Endothelial cell of umbilical vein (primary cell): ENCODE measurements at regions not wholly inside any gene's neighbourhood (a gene's known extent, or its start where the extent isn't known, plus 50 kb on each side); places are given as distances from the start of the nearest gene placed in this dataset.

Source experiments
- BruUV-seq: library from RNA; stranded (reverse); fragments of 400-500 nt; replicated peaks from 2 replicates; lab custom pipeline; 2021; lab: Mats Ljungman, UMichigan
- CTCF ChIA-PET: fragments of 300-600, 350-600 bp; sonication (Branson Sonifier 250); formaldehyde crosslinking; loops from one replicate; lab custom pipeline; 2021; ENCODE audit warnings: antibody characterized with exemption, inconsistent platforms; lab: Charles Lee
- POLR2A ChIA-PET: fragments of 300-600, 350-600 bp; sonication (Branson Sonifier 250); formaldehyde crosslinking; loops from one replicate; lab custom pipeline; 2021; ENCODE audit warnings: antibody characterized with exemption, inconsistent platforms; lab: Charles Lee
- DNase-seq: peaks from one replicate; pipeline ENCODE4 v3.0.0-alpha.2; 2011; ENCODE audit warnings: low read depth, low spot score
- FAIRE-seq: peaks from 2 replicates; lab custom pipeline; 2011; peaks lifted over from hg19 to GRCh38; lab: Jason Lieb, UNC
- H2AFZ ChIP-seq: 2 replicates; pipeline ENCODE4 v1.6.0; 2012; ENCODE audit warnings: low read depth, low read length, control low read depth, inconsistent platforms
- H3K27ac ChIP-seq: 2 replicates; pipeline ENCODE4 v1.5.1; 2011; ENCODE audit warnings: low read depth, mild to moderate bottlenecking, control low read depth, low read length, moderate library complexity; ENCODE audit not compliant: insufficient read depth
- H3K27me3 ChIP-seq, 2 experiments: 2 replicates each; pipeline versions ENCODE4 v1.6.0 to v1.6.1; 2011; ENCODE audit warnings: low read length in 2 of 2, mixed read lengths in 1 of 2; ENCODE audit not compliant: control insufficient read depth in 2 of 2, insufficient read depth in 2 of 2
- H3K36me3 ChIP-seq, 2 experiments: 2 replicates in 1 of 2; 3 replicates in 1 of 2; pipeline ENCODE4 v1.5.1; 2011; ENCODE audit warnings: low read length in 2 of 2, mild to moderate bottlenecking in 1 of 2, moderate library complexity in 1 of 2; ENCODE audit not compliant: control insufficient read depth in 2 of 2, insufficient read depth in 2 of 2; ENCODE audit errors: extremely low read depth in 1 of 2
- H3K4me1 ChIP-seq: 3 replicates; pipeline ENCODE4 v1.5.1; 2011; ENCODE audit warnings: mild to moderate bottlenecking, low read length; ENCODE audit not compliant: control insufficient read depth, insufficient read depth; ENCODE audit errors: extremely low read depth
- H3K4me2 ChIP-seq: 2 replicates; pipeline ENCODE4 v1.6.1; 2011; ENCODE audit warnings: low read length, control low read depth, mixed read lengths; ENCODE audit not compliant: insufficient read depth
- H3K4me3 ChIP-seq, 3 experiments: fragments of 200-600 bp in 1 of 3; sonication (generic), shearing (Covaris generic) in 1 of 3; replicated peaks in 1 of 3; 2 replicates each; pipeline ENCODE4 v1.5.1; 2011 to 2016; ENCODE audit warnings: control low read depth in 3 of 3, low read length in 3 of 3, mild to moderate bottlenecking in 2 of 3, inconsistent platforms in 1 of 3, low read depth in 1 of 3, moderate library complexity in 1 of 3; ENCODE audit not compliant: insufficient read depth in 1 of 3
- H3K79me2 ChIP-seq: 2 replicates; pipeline ENCODE4 v1.6.0; 2012; ENCODE audit warnings: low read length, inconsistent platforms; ENCODE audit not compliant: control insufficient read depth, insufficient read depth
- H3K9ac ChIP-seq: replicated peaks from 2 replicates; pipeline ENCODE3; 2011; ENCODE audit warnings: low read length, control low read depth; ENCODE audit not compliant: insufficient read depth; ENCODE audit errors: extremely low read depth
- H3K9me1 ChIP-seq: replicated peaks from 3 replicates; pipeline ENCODE4 v1.6.0; 2011; ENCODE audit warnings: mild to moderate bottlenecking, low read length; ENCODE audit not compliant: control insufficient read depth, insufficient read depth; ENCODE audit errors: extremely low read depth
- H3K9me3 ChIP-seq: replicated peaks from 2 replicates; pipeline ENCODE4 v1.5.1; 2012; ENCODE audit warnings: low read length, inconsistent platforms; ENCODE audit not compliant: control insufficient read depth, insufficient read depth
- H4K20me1 ChIP-seq: replicated peaks from 2 replicates; pipeline ENCODE3; 2011; ENCODE audit warnings: mild to moderate bottlenecking, low read length; ENCODE audit not compliant: control insufficient read depth, insufficient read depth; ENCODE audit errors: extremely low read depth
- CTCF ChIP-seq, 2 donors: IDR thresholded peaks; 1 replicate in 1 of 2; 2 replicates in 1 of 2; pipeline ENCODE4 v1.5.1; 2011; ENCODE audit warnings: low read length in 2 of 2, mild to moderate bottlenecking in 2 of 2, moderate library complexity in 2 of 2, control low read depth in 1 of 2, inconsistent platforms in 1 of 2, low read depth in 1 of 2; ENCODE audit not compliant: insufficient read depth in 1 of 2; ENCODE audit errors: extremely low read depth in 1 of 2
- EZH2 ChIP-seq: IDR thresholded peaks from 2 replicates; pipeline ENCODE4 v1.6.1; 2012; ENCODE audit warnings: borderline replicate concordance, low read depth, mild to moderate bottlenecking, moderate library complexity, low read length, inconsistent platforms; ENCODE audit not compliant: severe bottlenecking
- FOS ChIP-seq: IDR thresholded peaks from 2 replicates; pipeline ENCODE4 v1.6.1; 2011; ENCODE audit warnings: mild to moderate bottlenecking, low read length, moderate library complexity, borderline replicate concordance; ENCODE audit not compliant: insufficient read depth
- GATA2 ChIP-seq: IDR thresholded peaks from 2 replicates; pipeline ENCODE4 v1.7.0; 2011; ENCODE audit warnings: low read depth, mild to moderate bottlenecking, moderate library complexity, mixed read lengths, low read length; ENCODE audit not compliant: insufficient read length, insufficient read depth
- JUN ChIP-seq: IDR thresholded peaks from 2 replicates; pipeline ENCODE4 v1.6.1; 2011; ENCODE audit warnings: borderline replicate concordance, low read depth; ENCODE audit not compliant: insufficient read length, insufficient read depth
- MAX ChIP-seq: IDR thresholded peaks from 2 replicates; pipeline ENCODE4 v1.6.1; 2011; ENCODE audit not compliant: insufficient read depth, insufficient read length
- MYC ChIP-seq: IDR thresholded peaks from one replicate; pipeline ENCODE4 v1.6.1; 2011; ENCODE audit warnings: mild to moderate bottlenecking, low read depth, low read length
- POLR2A ChIP-seq: IDR thresholded peaks from 2 replicates; pipeline ENCODE4 v1.6.1; 2012; ENCODE audit warnings: low read depth, mild to moderate bottlenecking, control low read depth, low read length
- POLR2AphosphoS5 ChIP-seq: IDR thresholded peaks from 2 replicates; pipeline ENCODE4 v1.6.1; 2012; ENCODE audit warnings: low read depth, mild to moderate bottlenecking, control low read depth, low read length, moderate library complexity; ENCODE audit not compliant: insufficient read depth
- dilution Hi-C: fragments of 300-500 bp; cut with MboI; formaldehyde crosslinking; loops from one replicate; pipeline ENCODE4 v1.15.0; 2019; ENCODE audit warnings: low sequenced_read_pairs; ENCODE audit not compliant: extremely low pct_ligation_motif_present
- intact Hi-C: fragments of 100-400 bp; cut with micrococcal nuclease; formaldehyde crosslinking; loops from one replicate; pipeline ENCODE4 v1.10.0; 2022

- Histone ChIP-seq H3K9me3 (peaks cover 6% of the 10 kb centered on the region), H3K36me3 (no peaks in the 10 kb centered on the region), H3K27me3 (no peaks in the 10 kb centered on the region), H3K4me2 (no peak overlapping the region), H4K20me1 (no peaks in the 10 kb centered on the region), H3K4me3 (no peak overlapping the region), H3K27ac (no peak overlapping the region), H3K9ac (no peak overlapping the region), H2AFZ (no peak overlapping the region), H3K79me2 (no peaks in the 10 kb centered on the region), H3K9me1 (no peaks in the 10 kb centered on the region), H3K4me1 (no peaks in the 10 kb centered on the region)
- dilution Hi-C loops = no loop called here
- BruUV-seq = no TSS peak
- TF ChIP-seq POLR2A (no peak), MYC (no peak), GATA2 (no peak), CTCF (IDR thresholded peaks at IDR 0.05; ENCODE audit: extremely low read depth in 1 of 2, insufficient read depth in 1 of 2, low read depth in 1 of 2, low read length in 2 of 2) (no peak), JUN (no peak), FOS (no peak), MAX (no peak), EZH2 (no peak), POLR2AphosphoS5 (no peak)
- POLR2A ChIA-PET = no interaction called here
- no peak for FAIRE-seq
- intact Hi-C loops = no loop called here
- no peak for DNase-seq
- CTCF ChIA-PET = no interaction called here
Observed at GRCh38 chr20:60906555-60906954, 345.5 kb upstream of the CDH4 start.
